Stomach (tissue), 4 donors: ENCODE measurements at regions not wholly inside any gene's neighbourhood (a gene's known extent, or its start where the extent isn't known, plus 50 kb on each side); places are given as distances from the start of the nearest gene placed in this dataset.

Experiments
- POLR2A ChIP-seq, 4 donors: fragments of 450-650 bp; IDR thresholded peaks; one replicate each; pipeline ENCODE4 v1.6.1; 2016; ENCODE audit warnings: antibody characterized with exemption in 4 of 4, control low read depth in 2 of 4, mild to moderate bottlenecking in 1 of 4, moderate library complexity in 1 of 4
- POLR2AphosphoS5 ChIP-seq, 3 donors: sonication (generic); formaldehyde crosslinking; IDR thresholded peaks; one replicate each; pipeline ENCODE4 v1.6.1; 2016; ENCODE audit warnings: antibody characterized with exemption in 3 of 3

DNA sequence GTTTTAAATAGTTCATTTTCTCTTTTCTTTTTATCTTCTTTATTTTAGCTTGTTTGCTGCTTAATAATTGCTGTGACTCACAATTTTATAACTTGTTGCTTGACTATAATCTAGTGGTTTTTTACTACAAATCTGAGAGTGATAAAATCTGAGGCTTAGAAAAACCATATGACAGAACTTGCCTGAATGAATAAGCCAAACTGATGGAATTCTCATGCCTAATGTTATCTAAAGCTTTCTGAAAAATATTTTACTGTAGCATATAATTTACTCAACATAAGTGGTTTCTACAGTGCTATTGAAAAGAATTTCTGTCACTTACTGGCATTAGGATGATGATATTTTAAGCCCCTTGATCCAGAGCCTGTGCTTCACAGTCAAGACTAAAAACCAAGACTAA, 175.1 kb downstream of the VGLL3 start:
- TF ChIP-seq POLR2AphosphoS5 (IDR thresholded peaks at IDR 0.05): no peak
- no peak for TF ChIP-seq POLR2A (IDR thresholded peaks at IDR 0.05)
